Fibroblast of skin of left quadriceps (primary cell): ENCODE measurements at regions not wholly inside any gene's neighbourhood (a gene's known extent, or its start where the extent isn't known, plus 50 kb on each side); places are given as distances from the start of the nearest gene placed in this dataset.
A peak's percentile ranks its signal among the peaks of the same experiment; 100 is the strongest.
"Not testable (repeated sequence)": the region's sequence is repeated elsewhere in the genome, so short reads cannot be mapped to it uniquely, and the experiment has no call there.

ENCODE experiments used
- DNase-seq, 2 experiments: peaks; one replicate each; pipeline ENCODE4 v3.0.0-alpha.2; 2013; ENCODE audit warnings: low read depth in 2 of 2

DNA sequence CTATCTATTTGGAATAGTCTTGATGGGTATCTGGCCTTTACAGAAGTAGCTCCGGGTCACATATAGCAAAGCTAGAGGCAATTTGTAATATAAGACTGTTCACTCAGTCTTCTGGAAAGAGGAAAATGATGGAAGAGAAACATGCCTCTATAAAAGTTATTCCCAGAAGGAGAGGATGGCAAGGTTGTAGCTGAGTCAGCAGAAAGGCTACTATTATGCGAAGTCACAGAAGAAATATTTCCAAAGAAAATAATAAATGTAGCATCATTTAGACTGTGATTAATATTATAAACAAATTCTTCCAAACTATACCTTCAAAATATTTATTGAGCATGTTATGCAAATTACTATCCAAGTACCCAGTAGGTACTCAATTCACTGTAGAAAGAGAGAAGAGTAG is 1027.7 kb upstream of the TMEFF2 start:
- DNase-seq, result no peak

DNA sequence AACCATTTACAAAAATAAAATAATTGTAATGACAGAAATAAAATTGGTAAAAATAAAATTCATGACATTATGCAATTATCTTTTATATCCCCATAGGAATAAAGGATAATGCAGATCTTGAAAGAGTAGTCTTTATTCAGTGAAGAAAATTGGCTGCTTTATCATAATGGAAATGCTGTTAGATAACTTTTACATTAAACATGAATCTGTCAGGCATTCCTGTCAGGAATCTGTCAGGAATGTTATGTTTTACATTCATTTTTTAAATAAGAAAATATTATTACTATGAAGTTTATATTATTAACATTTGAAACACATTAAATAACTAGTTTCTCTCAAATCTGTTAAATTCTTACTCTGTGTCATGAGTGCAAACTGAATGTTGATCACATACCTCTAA is 1024.7 kb upstream of the TMEFF2 start:
- DNase-seq, result no peak

DNA sequence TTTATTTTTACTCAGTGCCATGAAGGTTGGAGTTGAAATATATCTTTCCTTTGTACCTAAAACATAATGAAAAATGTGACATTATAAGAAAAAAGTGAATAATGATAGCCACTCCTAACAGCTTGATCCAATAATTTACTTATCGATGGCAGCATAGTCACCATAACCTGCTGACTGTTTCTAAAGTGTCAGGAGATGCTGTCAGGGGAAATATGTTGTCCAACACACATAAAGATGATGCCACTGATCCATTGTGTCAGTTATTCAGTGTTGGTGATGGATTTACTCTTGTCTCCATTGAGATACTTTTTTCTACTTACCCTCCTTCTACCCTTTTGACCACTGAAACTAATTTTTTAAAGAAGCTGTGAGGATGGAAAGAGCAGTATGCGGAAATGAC is 1006.9 kb upstream of the TMEFF2 start:
- DNase-seq, result no peak

DNA sequence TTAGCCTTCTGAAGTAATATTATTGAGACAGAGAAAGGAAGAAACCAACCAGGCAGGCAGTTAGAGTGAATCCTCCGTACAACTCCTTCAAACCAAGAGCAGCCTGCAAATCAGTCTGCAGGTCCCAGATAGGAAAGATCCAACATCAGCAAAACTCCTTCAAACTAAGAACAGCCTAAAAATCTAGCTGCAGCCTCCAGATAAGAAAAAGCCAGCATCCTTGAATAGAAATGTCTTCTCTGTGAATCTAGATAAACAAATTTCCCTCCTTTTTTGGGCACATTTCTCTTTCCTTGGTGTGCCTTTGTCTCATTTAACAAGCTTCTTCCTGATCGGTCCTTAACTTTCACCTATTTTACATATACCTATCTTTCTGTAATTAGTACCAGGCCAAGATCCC is 1004.6 kb upstream of the TMEFF2 start:
- DNase-seq, result no peak

DNA sequence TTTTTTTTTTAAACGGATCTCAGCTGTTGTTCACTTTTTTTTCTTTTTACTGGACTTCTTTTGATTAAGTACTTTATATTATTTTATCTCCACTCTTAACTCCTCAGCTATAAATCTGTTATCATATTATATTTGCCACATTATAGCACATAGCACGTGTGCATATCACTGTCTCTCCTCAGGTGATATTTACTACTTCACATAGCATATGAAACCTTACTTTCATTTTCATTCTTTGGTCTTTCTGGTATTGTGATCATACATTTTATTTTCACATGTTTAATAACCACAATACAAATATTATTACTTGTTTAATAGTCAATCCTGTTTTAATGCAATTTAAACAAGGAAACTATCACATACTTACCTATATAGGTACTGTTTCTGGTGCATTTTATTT is 993.1 kb upstream of the TMEFF2 start:
- DNase-seq, result no peak

DNA sequence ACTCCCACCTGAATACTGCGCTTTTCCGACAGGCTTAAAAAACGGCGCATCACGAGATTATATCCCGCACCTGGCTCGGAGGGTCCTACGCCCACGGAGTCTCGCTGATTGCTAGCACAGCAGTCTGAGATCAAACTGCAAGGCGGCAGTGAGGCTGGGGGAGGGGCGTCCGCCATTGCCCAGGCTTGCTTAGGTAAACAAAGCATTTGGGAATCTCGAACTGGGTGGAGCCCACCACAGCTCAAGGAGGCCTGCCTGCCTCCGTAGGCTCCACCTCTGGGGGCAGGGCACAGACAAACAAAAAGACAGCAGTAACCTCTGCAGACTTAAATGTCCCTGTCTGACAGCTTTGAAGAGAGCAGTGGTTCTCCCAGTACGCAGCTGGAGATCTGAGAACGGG is 976.2 kb upstream of the TMEFF2 start:
- not testable (repeated sequence) for DNase-seq

DNA sequence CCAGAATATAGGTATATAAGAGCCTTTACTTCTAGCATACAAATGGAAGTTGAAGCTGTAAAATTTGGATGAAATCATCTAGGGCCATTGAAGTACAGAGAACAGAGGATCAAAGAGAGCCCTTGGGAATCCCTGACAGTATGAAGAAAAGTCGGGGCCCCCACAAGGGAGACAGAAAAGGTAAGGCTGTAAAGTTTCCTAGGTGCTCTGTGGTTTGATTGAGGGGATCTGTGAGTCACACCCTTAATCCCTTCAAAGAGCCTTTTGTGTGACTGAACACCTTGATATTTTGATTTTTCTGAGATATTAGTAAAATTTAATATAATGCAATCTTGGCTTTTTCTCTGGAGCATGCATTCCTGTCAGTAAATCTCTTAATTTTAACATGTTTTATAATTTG is 961.7 kb upstream of the TMEFF2 start:
- no peak for DNase-seq

DNA sequence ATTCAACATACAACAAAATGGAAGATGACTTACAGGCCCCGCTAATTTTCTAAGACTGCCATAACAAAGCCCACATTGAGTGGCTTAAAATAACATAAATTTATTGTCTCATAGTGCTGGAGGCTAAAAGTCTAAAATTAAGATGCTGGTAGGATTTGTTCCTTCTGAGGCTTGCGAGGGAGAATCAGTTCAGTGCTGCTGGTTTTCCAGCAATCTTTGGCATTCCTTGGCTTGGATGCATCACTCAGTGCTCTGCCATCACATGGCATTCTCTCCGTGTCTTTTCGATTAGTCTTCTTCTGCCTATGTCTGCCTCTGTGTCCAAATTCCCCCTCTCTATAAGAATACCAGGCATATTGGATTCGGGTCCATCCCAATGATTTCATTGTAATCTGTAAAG is 959.3 kb upstream of the TMEFF2 start:
- no peak for DNase-seq

DNA sequence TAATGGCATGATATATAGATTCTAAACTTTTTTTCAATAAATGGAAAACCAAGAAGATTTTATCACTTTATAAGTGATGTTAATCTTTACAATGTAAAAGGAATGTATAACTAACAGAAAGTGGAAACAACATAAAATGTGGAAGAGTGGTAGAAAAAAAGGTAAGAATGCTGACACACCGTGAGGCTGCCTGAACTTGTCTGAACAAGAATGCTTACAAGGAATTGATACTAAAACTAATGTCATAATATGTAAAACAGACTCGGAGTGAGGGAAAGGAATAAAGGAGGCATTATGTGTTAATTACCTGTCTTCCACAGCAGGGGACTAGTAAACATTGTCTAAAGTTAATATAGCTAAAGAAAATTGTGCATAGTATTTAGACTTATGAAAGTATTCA is 958.8 kb upstream of the TMEFF2 start:
- DNase-seq, result no peak

DNA sequence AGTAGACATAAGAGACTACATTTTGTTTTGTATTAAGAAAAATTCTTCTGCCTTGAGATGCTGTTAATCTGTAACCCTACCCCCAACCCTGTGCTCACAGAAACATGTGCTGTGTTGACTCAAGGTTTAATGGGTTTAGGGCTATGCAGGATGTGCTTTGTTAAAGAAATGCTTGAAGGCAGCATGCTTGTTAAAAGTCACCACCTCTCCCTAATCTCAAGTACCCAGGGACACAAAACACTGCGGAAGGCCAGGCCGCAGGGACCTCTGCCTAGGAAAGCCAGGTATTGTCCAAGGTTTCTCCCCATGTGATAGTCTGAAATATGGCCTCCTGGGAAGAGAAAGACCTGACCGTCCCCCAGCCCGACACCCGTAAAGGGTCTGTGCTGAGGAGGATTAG is 947.7 kb upstream of the TMEFF2 start:
- DNase-seq, result not testable (repeated sequence)

DNA sequence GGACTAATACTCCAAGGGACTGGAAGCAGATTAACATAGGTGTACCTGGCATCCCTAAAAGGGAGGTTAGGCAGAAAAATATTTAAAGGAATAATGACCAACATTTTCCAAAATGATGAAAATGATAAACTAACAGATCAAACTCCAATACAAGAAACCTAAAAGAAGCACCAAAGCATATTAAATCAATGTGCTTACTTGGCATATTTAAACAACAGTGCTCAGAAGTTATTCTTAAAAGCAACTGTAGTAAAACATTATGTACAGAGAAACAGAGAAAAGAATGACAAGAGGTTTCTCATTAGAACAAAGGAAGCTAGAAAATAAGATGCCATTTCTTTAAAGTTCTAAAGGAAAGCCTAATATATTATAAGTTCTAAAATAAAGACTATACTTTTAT is 947.3 kb upstream of the TMEFF2 start:
- no peak for DNase-seq

DNA sequence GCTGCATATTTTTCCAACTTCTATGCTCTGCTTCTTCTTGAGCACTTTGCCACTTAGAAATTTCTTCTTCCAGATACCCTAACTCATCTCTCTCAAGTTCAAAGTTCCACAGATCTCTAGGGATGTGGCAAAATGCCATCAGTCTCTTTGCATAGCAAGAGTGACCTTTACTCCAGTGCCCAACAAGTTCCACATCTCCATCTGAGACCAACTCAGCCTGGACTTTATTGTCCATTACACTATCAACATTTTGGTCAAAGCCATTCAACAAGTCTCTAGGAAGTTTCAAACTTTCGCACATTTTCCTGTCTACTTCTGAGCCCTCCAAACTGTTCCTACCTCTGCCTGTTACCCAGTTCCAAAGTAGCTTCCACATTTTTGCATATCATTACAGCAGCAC is 946.2 kb upstream of the TMEFF2 start:
- DNase-seq, result not testable (repeated sequence)

DNA sequence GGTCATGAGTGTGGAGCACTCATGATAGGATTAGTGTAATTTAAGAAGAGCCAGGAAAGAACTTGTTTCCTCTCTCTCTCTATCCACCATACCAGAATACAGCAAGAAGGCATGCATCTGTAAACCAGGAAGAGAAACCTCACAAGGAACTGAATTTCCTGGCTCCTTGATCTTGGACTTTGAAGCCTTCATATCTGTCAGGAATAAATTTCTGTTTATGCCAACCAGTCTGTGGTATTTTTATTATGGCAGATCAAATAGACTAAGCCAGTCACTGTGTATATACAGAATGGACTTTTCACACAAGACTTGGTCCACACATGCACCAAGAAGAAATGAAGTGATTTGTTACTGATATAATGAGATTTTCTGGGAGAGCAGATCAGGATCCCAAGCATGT is 930.1 kb upstream of the TMEFF2 start:
- DNase-seq, result no peak

DNA sequence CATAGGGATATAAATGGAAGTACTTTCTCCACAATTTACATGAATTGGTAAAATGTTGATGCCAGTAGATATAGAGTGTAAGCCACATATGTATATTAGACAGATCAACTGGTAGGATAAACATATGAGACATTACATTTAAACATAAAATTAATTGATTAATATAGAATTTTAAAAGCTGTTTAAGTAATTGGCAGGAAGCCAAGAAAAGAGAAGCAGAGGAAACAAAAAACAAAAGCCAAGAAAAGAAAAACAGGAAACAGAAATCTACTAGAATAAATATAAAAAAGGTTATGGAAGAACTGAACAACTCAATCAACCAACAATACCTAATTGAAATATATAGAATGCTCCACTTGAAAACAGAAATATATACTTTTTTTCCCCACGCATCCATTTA is 920.1 kb upstream of the TMEFF2 start:
- DNase-seq, result no peak

DNA sequence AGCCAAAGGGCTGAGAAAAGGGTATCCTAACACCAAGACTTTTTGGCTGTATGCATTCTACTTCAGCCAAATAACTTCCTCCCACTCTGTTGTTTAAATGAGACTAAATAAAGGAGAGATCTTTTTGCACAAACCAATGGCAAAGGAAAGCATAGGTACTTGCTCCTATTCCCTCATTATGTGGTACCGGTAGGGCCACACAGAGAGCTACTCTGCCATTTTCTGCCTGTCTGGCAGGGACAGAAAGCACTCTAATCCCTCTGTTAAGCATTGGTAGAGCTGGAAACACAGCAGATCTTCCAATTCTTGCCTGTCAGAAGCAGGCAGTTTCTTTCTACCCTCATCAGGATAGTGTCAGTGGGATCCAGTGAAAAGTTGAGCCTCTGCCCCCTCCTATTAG is 918.3 kb upstream of the TMEFF2 start:
- no peak for DNase-seq

DNA sequence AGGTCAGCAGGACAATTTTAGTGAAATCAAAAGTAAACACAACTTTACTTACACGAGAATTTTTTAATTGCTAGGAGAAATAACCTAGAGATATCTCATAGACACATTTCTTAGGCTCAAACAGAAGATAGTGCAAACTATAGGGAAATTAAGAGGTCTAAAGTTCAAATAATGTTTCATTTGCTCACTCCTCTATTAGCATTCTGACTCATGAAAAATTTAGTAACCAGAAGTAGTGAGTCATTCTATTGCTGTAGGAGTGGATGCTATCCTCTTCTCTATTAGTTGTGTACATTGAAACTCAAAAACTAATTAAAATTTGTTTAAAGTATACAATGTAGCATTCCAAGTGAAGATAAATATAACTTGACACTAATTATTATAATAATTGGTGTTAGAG is 908.3 kb upstream of the TMEFF2 start:
- peak; percentile 4 to 6 for DNase-seq

DNA sequence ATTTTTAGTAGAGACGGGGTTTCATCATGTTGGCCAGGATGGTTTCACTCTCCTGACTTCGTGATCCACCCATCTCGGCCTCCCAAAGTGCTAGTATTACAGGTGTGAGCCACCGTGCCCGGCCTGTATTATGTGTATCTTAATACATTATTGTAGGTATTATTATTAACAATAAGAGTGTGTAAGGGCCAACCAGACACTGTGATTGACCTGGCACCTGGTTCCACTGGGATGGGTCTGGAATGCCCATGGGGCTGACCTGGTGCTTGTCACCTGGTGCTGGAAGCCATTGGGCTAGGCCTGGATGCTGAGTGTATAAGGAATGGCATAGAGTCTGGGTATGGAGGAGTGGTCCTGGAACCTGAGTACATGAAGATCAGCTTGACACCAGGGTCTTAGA is 906.9 kb upstream of the TMEFF2 start:
- DNase-seq, result no peak

DNA sequence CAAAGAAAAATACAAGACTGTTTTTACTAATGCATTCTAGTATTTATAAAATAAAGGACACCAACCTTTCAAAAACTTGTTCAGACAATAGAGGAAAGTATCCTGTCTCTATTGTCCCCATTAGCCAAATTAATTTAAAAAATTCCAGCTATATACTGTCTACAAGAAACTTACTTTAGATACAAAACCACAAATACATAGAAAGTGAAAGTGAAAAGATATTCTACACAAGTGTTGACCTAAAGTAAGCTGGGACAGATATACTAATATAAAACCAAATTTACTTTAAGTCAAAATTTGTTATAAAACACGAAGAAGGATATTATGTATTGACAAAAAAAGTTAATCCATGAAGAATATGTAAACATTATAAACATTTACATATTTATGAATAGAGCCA is 893.3 kb upstream of the TMEFF2 start:
- DNase-seq, result no peak

DNA sequence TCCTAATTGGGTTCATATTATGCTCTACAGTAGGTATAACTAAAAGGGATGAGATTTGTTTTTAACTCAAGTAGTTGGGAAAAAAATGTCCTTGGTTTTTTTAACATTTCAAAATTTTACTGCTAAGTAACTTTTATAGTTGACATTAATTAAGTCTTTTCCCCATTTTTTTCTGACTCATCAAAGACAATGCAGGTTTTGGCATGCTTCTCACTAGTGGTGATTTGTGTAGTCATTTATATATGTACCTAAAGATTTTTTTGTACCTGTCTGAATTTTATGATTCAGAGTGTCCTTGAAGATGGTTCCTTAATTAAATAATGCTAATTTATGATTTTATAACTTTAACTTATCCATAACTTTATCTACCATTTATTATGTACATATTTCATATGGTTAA is 882.3 kb upstream of the TMEFF2 start:
- DNase-seq, result no peak

DNA sequence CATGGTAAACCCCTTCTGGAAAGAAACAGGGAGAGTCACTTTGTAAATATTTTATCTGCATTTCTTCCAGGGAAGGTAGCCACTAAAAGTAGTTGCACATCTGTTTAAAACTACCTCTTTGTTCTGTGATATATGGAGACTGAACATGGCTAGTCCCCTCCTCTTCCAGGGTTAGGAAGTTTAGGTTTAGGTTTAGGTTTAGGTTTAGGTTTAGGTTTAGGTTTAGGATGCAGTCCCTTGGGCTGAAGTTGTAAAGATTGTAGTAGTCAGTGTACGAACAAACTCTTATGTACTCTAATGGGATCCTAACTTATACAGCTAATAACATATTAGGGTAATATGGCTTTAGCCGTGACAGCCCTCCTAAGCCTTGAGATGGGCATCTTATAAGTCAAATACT is 880.2 kb upstream of the TMEFF2 start:
- no peak for DNase-seq

DNA sequence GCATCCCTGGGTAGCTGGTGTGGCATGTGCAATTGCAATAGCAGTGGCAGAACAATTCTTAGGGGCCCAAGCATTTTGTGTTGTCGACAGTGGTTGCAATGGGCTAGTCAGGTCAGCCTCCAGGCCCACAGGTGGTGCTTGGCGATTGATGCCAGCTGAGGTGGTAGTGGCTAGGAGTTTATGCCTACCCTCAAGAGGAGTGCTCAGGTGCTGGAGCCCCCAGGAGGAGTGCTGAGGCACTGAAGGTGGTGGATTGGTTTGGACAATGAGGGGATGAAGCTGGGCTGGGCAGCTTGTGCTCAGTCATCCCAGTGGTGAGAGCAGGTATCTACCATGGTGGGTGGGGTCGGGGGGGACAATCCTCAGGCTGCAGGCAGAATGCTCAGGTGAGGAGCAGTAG is 877.9 kb upstream of the TMEFF2 start:
- no peak for DNase-seq

DNA sequence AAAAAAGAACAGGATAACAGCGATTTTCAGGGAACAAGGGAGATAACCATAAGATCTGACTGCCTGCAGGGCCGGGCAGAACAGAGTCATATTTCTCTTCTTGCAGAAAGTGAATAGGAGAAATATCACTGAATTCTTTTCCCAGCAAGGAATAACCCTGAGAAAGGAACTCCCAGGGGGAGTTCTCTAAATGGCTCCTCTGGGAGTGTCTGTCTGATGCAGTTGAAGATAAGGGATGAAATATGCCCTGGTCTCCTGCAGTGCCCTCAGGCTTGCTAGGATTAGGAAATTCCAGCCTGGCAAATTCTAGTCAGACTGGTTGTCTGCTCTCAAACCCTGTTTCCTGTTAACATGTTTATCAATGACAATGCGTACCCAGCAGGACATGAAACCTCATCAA is 830.8 kb upstream of the TMEFF2 start:
- DNase-seq, result not testable (repeated sequence)

DNA sequence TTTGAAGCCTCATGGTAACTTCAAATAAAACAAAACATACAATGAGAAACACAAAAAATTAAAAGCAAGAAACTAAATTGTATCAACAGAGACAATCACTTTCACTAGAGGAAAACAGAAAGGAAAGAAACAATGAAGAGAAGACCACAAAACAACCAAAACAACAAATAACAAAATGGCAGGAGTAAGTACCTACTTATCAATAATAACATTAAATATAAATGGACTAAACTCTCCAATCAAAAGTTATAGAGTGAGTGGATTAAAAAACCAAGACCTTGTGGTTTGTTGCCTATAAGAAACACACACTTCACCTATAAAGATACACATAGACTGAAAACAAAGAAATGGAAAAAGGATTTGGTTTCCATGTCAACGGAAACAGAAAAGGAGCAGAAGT is 830.1 kb upstream of the TMEFF2 start:
- DNase-seq, result no peak

DNA sequence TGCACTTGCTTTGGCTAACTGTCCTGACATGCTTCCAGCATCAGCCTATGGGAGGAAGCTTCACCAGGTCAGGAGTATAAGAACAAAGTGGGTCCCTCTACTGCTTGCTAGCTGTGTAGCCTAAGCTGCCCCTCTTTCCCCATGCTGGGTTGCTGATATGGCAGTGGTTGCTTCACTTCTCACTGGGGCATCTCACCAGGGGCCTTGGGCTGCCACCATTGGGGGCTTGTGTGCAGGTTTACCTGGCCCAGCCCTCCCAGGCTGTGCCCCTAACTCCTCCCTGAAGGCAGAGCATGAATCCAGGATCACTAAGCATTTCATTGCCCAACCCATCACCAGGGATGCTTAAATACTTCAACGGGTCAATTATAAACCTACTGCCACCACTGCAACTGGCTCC is 817.1 kb upstream of the TMEFF2 start:
- no peak for DNase-seq

DNA sequence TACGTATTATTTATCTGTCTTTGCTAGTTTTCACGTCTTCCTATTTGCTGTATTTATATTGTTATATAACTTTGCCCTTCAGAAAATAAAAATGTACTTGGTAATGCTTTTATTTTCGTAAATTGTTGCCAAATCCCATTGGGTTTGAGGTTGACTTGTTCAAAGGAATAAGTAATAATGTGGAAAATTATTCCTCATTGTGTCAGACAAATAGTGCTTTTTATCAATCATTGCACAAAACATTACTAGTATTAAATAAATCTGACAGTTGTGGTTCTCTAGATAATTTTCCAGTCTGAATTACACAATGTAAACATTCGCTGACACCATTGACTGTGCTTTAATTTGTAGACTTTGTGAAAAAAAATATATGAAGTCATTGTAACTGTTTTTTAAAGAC is 798.3 kb upstream of the TMEFF2 start:
- DNase-seq, result no peak
